ENCODE measurements at regions not wholly inside any gene's neighbourhood (a gene's known extent, or its start where the extent isn't known, plus 50 kb on each side); places are given as distances from the start of the nearest gene placed in this dataset.

GRCh38 chr5:5979377-5979760 is 399.0 kb downstream of the MED10 start:
- peaks cover 5% of the 10 kb centered on the region for H3K27me3 Mint-ChIP-seq
- H3K4me1 Mint-ChIP-seq, result no peaks in the 10 kb centered on the region
- H3K4me3 Mint-ChIP-seq, result no peak overlapping the region
- DNase-seq (no peak), ATAC-seq (ENCODE audit: low read depth) (no peak)
- POLR2A ChIA-PET, result no interaction called here
- CTCF ChIA-PET, result no interaction called here
- intact Hi-C loops (cut with micrococcal nuclease), result no loop called here
- H3K27ac Mint-ChIP-seq, result no peak overlapping the region
- no peaks in the 10 kb centered on the region for H3K36me3 Mint-ChIP-seq (ENCODE audit: low read depth)
- no peak for TF ChIP-seq CTCF (IDR thresholded peaks at IDR 0.05)
- no peaks in the 10 kb centered on the region for H3K9me3 Mint-ChIP-seq

DNA sequence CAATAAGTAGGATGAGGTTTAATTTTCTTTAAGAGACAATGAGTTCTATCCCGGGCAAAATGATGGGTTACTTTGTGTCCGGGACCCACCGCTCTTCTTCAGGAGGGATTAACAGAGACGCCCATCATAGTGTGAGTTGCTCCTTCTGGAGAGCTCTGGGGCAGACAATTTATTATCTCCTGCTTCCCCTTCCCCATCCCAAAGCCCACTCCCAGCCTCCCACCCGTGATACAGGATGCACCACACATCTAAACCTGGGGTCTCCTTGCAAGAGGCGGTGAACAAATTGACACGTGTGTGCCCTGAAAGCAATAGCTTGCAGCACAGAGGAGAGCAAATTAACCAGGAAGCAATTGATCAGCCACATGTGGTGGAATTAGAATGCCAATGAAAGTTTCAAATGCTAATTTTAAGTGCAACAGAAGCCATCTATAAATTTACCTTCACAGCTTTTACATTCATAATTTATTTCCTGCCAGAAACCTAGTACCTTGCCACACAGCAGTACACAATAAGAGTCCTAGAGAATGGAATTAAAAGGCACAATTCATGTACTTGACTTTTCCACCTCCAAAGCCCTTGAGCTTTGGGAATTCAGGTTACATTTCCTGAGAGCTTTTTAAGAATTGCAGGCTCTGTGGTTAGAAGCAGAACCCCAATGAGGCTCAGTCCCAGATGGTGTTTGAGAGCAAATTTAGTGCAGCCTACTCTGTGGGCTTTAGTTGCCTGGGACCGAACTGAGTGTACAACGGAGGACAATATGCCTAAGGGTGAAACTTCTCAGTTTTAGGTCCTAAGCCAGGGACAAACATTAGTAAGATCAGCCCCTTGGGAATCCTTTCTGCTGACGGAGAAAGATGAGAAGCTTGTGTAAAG is 399.6 kb downstream of the MED10 start:
- no peak overlapping the region for H3K27ac Mint-ChIP-seq
- no peaks in the 10 kb centered on the region for H3K4me1 Mint-ChIP-seq
- H3K4me3 Mint-ChIP-seq, result no peak overlapping the region
- peaks cover 5% of the 10 kb centered on the region for H3K27me3 Mint-ChIP-seq
- no peak for ATAC-seq (ENCODE audit: low read depth)
- intact Hi-C loops (cut with micrococcal nuclease), result no loop called here
- no peak for TF ChIP-seq CTCF (IDR thresholded peaks at IDR 0.05)
- POLR2A ChIA-PET, result no interaction called here
- no peaks in the 10 kb centered on the region for H3K9me3 Mint-ChIP-seq
- no peaks in the 10 kb centered on the region for H3K36me3 Mint-ChIP-seq (ENCODE audit: low read depth)
- no peak for DNase-seq
- CTCF ChIA-PET, result no interaction called here

DNA sequence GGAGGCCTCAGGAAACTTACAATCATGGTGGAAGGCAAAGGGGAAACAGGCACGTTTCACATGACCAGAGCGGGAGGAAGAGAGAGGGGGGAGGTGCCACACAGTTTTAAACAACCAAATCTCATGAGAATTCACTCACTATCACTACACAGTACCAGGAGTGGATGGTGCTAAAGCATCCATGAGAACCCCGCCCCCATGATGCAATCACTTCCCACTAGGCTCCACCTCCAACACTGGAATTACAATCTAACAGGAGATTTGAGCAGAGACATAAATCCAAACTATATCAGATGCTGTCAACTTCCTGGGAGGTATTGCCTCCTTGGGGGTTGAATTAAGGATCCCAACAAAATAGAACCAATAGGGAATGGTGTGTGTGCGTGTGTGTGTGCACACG is 407.1 kb downstream of the MED10 start:
- Mint-ChIP-seq H3K9me3 (no peaks in the 10 kb centered on the region), H3K27me3 (peaks cover 10% of the 10 kb centered on the region), H3K4me1 (no peaks in the 10 kb centered on the region), H3K4me3 (no peak overlapping the region), H3K27ac (no peak overlapping the region), H3K36me3 (ENCODE audit: low read depth) (no peaks in the 10 kb centered on the region)
- intact Hi-C loops (cut with micrococcal nuclease), result no loop called here
- DNase-seq (no peak), ATAC-seq (ENCODE audit: low read depth) (no peak)
- POLR2A ChIA-PET, result no interaction called here
- no peak for TF ChIP-seq CTCF (IDR thresholded peaks at IDR 0.05)
- CTCF ChIA-PET, result no interaction called here

DNA sequence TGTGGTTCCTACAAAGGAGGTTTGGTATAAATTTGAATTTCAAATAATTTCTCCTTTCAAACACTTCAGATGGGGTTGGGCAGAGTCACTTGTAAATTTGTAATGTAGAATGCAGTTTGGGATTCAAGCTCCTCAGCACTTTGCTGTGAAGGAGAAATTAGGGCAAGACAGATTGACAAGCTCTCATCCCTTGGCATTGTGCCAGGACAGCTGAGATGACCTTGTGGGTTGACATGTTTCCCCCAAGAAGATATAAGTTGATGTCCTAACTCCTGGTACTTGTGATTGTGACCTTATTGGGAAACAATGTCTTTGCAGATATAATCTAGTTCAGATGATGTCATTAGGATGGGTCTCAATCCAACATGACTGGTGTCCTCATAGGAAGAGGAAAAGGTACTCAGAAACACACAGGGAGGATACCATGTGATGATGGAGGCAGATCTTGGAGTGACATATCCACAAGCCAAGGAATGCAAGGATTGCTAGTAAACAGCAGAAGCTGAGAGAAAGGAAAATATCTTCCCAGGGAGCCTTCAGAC is 408.3 kb downstream of the MED10 start:
- ChIA-PET POLR2A (no interaction called here), CTCF (no interaction called here)
- peaks cover under 1% of the 10 kb centered on the region for H3K9me3 Mint-ChIP-seq
- TF ChIP-seq CTCF (IDR thresholded peaks at IDR 0.05), result no peak
- no peaks in the 10 kb centered on the region for H3K36me3 Mint-ChIP-seq (ENCODE audit: low read depth)
- no peak overlapping the region for H3K27ac Mint-ChIP-seq
- peaks cover 5% of the 10 kb centered on the region for H3K27me3 Mint-ChIP-seq
- DNase-seq (no peak), ATAC-seq (ENCODE audit: low read depth) (no peak)
- H3K4me1 Mint-ChIP-seq, result no peaks in the 10 kb centered on the region
- intact Hi-C loops (cut with micrococcal nuclease), result no loop called here
- H3K4me3 Mint-ChIP-seq, result no peak overlapping the region

- no peaks in the 10 kb centered on the region for H3K36me3 Mint-ChIP-seq (ENCODE audit: low read depth)
- ChIA-PET POLR2A (no interaction called here), CTCF (no interaction called here)
- H3K27ac Mint-ChIP-seq, result no peak overlapping the region
- DNase-seq (no peak), ATAC-seq (ENCODE audit: low read depth) (no peak)
- H3K9me3 Mint-ChIP-seq, result peaks cover 8% of the 10 kb centered on the region
- no peak for TF ChIP-seq CTCF (IDR thresholded peaks at IDR 0.05)
- no peak overlapping the region for H3K4me3 Mint-ChIP-seq
- peaks cover 5% of the 10 kb centered on the region for H3K27me3 Mint-ChIP-seq
- intact Hi-C loops (cut with micrococcal nuclease), result no loop called here
- H3K4me1 Mint-ChIP-seq, result no peaks in the 10 kb centered on the region
These were observed 409.4 kb downstream of the MED10 start for GRCh38 chr5:5968981-5969380.
